ENCODE measurements at regions not wholly inside any gene's neighbourhood (a gene's known extent, or its start where the extent isn't known, plus 50 kb on each side); places are given as distances from the start of the nearest gene placed in this dataset.

- TF ChIP-seq CTCF (conservative IDR thresholded peaks at IDR 0.05) (no peak), EZH2 (IDR thresholded peaks at IDR 0.05; ENCODE audit: low read depth) (no peak)
Observed at GRCh38 chr15:24734396-24734795, 58.8 kb downstream of the NPAP1 start.

All from PC-9 (cell line).